Inflammatory macrophage treated with lipopolysaccharide for 1 hour (primary cell): ENCODE measurements at regions not wholly inside any gene's neighbourhood (a gene's known extent, or its start where the extent isn't known, plus 50 kb on each side); places are given as distances from the start of the nearest gene placed in this dataset.
"Not testable (repeated sequence)": the region's sequence is repeated elsewhere in the genome, so short reads cannot be mapped to it uniquely, and the experiment has no call there.

Experiments used
- DNase-seq, 2 donors: peaks; one replicate each; pipeline ENCODE4 v3.0.0-alpha.2; 2020 to 2022

GRCh38 chr1:96865731-96866685 lies 144.4 kb downstream of the PTBP2 start:
- DNase-seq = peak; percentile 2 to 12

GRCh38 chr1:96872757-96873156 lies 151.2 kb downstream of the PTBP2 start:
- no peak for DNase-seq

- no peak for DNase-seq
Observed at GRCh38 chr1:96878640-96879039, 157.1 kb downstream of the PTBP2 start.

GRCh38 chr1:96880626-96881025 lies 159.0 kb downstream of the PTBP2 start:
- DNase-seq = no peak

GRCh38 chr1:96882096-96882495 lies 160.5 kb downstream of the PTBP2 start:
- DNase-seq = no peak

- no peak for DNase-seq
Observed at GRCh38 chr1:96886474-96886873, 164.9 kb downstream of the PTBP2 start.

- DNase-seq = no peak
Observed at GRCh38 chr1:96887501-96887900, 165.9 kb downstream of the PTBP2 start.

- no peak for DNase-seq
Observed at GRCh38 chr1:96901783-96902363, 180.3 kb downstream of the PTBP2 start.

GRCh38 chr1:96912248-96912647 lies 190.7 kb downstream of the PTBP2 start:
- no peak for DNase-seq

GRCh38 chr1:96915701-96916100 lies 194.1 kb downstream of the PTBP2 start:
- DNase-seq = not testable (repeated sequence)

GRCh38 chr1:96918406-96918805 lies 196.8 kb downstream of the PTBP2 start:
- no peak for DNase-seq

GRCh38 chr1:96922181-96922580 lies 200.6 kb downstream of the PTBP2 start:
- DNase-seq = no peak

- no peak for DNase-seq
Observed at GRCh38 chr1:96923753-96924152, 202.2 kb downstream of the PTBP2 start.

- no peak for DNase-seq
Observed at GRCh38 chr1:96926176-96926575, 204.6 kb downstream of the PTBP2 start.

GRCh38 chr1:96927125-96927524 lies 205.5 kb downstream of the PTBP2 start:
- no peak for DNase-seq

- DNase-seq = no peak
Observed at GRCh38 chr1:96931136-96931535, 209.6 kb downstream of the PTBP2 start.

GRCh38 chr1:96934282-96934681 lies 212.7 kb downstream of the PTBP2 start:
- no peak for DNase-seq

GRCh38 chr1:96944432-96945092 lies 223.0 kb downstream of the PTBP2 start:
- no peak for DNase-seq

GRCh38 chr1:96945509-96946084 lies 224.0 kb downstream of the PTBP2 start:
- no peak for DNase-seq

- DNase-seq = no peak
Observed at GRCh38 chr1:96955307-96956012, 233.9 kb downstream of the PTBP2 start.

- DNase-seq = no peak
Observed at GRCh38 chr1:96962216-96962615, 240.6 kb downstream of the PTBP2 start.

GRCh38 chr1:96962751-96963211 lies 241.2 kb downstream of the PTBP2 start:
- DNase-seq = no peak

GRCh38 chr1:96964761-96965160 lies 243.2 kb downstream of the PTBP2 start:
- no peak for DNase-seq
